Neutrophil (primary cell): ENCODE measurements at regions not wholly inside any gene's neighbourhood (a gene's known extent, or its start where the extent isn't known, plus 50 kb on each side); places are given as distances from the start of the nearest gene placed in this dataset.

Experiments used
- H3K27ac ChIP-seq: fragments of 200-600 bp; sonication (generic); 2 replicates; pipeline ENCODE4 v1.5.1; 2016; ENCODE audit warnings: mild to moderate bottlenecking, moderate library complexity
- H3K27me3 ChIP-seq: fragments of 200-600 bp; sonication (generic); 2 replicates; pipeline ENCODE4 v1.6.0; 2016; ENCODE audit warnings: mild to moderate bottlenecking
- H3K36me3 ChIP-seq: fragments of 200-600 bp; sonication (generic); 2 replicates; pipeline ENCODE4 v1.5.1; 2017
- H3K4me1 ChIP-seq, 2 experiments: fragments of 200-600 bp in 1 of 2; sonication (generic) in 1 of 2; 1 replicate in 1 of 2; 2 replicates in 1 of 2; pipeline versions ENCODE4 v1.5.1 to v1.6.1; 2013 to 2016; ENCODE audit warnings: low read depth in 1 of 2, low read length in 1 of 2, mild to moderate bottlenecking in 1 of 2, moderate library complexity in 1 of 2; ENCODE audit not compliant: control insufficient read depth in 1 of 2, insufficient read depth in 1 of 2
- H3K4me3 ChIP-seq, 2 experiments: fragments of 200-600 bp in 1 of 2; sonication (generic) in 1 of 2; 1 replicate in 1 of 2; 2 replicates in 1 of 2; pipeline ENCODE4 v1.5.1; 2013 to 2016; ENCODE audit warnings: low read depth in 1 of 2, low read length in 1 of 2, mild to moderate bottlenecking in 1 of 2, moderate library complexity in 1 of 2
- H3K9me3 ChIP-seq: fragments of 200-600 bp; sonication (generic); 2 replicates; pipeline ENCODE4 v1.5.1; 2016
- TF ChIP-seq, protein P1 (sequence below): fragments of 200-600 bp; sonication (generic); IDR thresholded peaks from 2 replicates; pipeline ENCODE4 v1.5.1; 2016; ENCODE audit warnings: antibody characterized with exemption

DNA sequence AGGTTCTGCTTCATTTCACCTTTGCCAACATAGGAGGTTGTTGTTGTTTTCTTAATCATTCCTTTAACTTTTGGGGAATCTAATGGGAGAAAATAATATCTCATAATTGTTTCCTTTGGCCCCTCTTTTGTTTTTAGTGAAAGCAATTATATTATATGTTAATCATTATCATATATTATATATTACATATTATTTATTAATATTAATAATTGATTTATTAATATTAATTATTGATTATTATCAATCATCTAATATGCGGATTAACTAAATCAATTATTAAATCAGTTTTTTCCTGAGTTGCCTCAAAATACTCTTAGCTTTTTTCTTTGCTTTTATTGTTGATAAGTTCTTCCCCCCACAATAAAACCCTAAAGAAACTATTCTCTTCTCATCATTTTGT lies 443.8 kb downstream of the GATA3 start:
- Histone ChIP-seq H3K9me3 (no peaks in the 10 kb centered on the region), H3K4me3 (no peak overlapping the region), H3K27ac (no peak overlapping the region), H3K4me1 (no peaks in the 10 kb centered on the region), H3K36me3 (no peaks in the 10 kb centered on the region), H3K27me3 (no peaks in the 10 kb centered on the region)
- TF ChIP-seq, protein P1, sequence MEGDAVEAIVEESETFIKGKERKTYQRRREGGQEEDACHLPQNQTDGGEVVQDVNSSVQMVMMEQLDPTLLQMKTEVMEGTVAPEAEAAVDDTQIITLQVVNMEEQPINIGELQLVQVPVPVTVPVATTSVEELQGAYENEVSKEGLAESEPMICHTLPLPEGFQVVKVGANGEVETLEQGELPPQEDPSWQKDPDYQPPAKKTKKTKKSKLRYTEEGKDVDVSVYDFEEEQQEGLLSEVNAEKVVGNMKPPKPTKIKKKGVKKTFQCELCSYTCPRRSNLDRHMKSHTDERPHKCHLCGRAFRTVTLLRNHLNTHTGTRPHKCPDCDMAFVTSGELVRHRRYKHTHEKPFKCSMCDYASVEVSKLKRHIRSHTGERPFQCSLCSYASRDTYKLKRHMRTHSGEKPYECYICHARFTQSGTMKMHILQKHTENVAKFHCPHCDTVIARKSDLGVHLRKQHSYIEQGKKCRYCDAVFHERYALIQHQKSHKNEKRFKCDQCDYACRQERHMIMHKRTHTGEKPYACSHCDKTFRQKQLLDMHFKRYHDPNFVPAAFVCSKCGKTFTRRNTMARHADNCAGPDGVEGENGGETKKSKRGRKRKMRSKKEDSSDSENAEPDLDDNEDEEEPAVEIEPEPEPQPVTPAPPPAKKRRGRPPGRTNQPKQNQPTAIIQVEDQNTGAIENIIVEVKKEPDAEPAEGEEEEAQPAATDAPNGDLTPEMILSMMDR: no peak

DNA sequence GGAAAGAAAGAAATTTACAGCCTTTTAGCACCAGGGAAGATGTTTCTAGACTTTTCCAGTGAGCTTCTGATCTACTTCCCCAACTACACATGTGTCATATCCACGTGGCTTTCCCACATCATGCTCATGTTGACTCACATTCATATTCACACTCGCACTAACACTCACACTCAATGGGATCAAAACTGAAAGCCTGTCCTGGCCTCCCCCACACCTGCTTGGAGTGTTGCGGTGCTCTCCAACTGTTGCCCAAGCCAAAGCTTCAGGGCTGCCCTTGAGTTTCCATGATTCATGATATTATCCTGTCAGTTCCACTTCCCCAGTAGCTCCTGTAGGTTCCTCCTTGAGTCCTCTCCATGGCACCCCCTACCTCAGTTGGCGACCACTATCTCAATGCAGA lies 444.4 kb downstream of the GATA3 start:
- Histone ChIP-seq H3K27me3 (no peaks in the 10 kb centered on the region), H3K9me3 (no peaks in the 10 kb centered on the region), H3K4me3 (no peak overlapping the region), H3K36me3 (no peaks in the 10 kb centered on the region), H3K4me1 (no peaks in the 10 kb centered on the region), H3K27ac (no peak overlapping the region)
- TF ChIP-seq, protein P1: no peak

DNA sequence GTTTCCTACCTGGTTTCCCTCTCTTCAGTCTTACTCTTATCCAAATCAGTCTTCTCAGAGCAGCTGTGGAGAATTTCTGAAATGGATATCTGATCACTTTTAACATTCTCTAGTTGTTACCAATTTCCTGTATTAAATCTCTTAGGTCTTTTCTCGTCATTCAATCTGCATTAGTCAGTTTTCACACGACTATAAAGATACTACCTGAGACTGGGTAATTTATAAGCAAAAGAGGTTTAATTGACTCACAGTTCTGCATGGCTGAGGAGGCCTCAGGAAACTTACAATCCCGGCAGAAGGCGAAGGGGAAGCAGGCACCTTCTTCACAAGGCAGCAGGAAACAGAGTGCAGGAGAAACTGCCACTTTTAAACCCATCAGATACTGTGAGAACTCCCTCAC lies 444.8 kb downstream of the GATA3 start:
- Histone ChIP-seq H3K27ac (no peak overlapping the region), H3K36me3 (no peaks in the 10 kb centered on the region), H3K4me3 (no peak overlapping the region), H3K27me3 (no peaks in the 10 kb centered on the region), H3K9me3 (no peaks in the 10 kb centered on the region), H3K4me1 (no peaks in the 10 kb centered on the region)
- TF ChIP-seq, protein P1: no peak

DNA sequence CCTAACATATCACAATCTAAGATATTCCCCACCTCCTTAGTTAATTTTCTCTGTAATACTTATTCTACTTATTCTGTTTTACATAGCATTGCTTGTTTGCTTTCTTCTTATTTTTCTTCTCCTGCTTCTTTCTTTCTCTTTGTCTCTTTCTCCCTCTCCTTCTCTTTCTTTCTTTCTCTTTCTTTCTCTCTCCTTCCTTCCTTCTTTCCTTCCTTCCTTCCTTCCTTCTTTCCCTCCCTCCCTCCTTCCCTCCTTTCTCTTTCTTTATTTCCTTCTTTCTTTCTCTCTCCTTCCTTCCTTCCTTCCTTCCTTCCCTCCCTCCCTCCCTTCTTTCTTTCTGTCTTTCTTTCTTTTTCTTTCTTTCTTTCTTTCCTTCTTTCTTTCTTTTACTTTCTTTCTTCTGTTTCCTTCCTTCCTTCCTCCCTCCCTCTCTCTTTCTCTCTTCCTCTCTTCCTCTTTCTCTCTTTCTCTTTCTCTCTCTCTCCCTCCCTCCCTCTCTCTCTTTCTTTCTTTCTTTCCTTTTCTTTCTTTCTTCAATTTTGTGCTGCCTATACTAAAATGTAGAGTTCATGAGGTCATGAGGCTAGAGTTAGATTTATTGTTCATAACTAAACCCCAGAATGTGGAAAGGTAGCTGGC lies 445.4 kb downstream of the GATA3 start:
- no peak overlapping the region for H3K27ac ChIP-seq
- no peaks in the 10 kb centered on the region for H3K9me3 ChIP-seq
- TF ChIP-seq, protein P1: no peak
- H3K27me3 ChIP-seq: no peaks in the 10 kb centered on the region
- no peaks in the 10 kb centered on the region for H3K4me1 ChIP-seq
- H3K36me3 ChIP-seq: no peaks in the 10 kb centered on the region
- H3K4me3 ChIP-seq: no peak overlapping the region

DNA sequence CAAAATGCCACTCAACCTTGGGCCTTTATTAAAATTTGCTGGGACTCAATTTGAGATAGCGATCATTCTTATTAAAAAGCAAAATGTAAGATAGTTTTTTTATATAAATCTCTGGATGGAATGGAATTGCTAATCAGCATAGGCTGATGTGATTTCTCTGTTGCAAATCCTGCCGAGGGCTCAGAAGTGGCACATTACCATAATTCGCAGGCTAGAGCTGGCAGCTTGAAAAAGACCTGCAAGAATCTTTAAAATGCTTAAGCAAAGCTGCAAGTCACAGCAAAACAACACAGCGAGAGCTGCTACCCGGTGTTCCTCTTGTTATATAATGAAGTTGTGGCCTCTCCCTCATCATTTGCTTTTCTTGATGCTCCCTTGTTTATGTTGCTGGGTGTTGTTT lies 448.1 kb downstream of the GATA3 start:
- H3K4me3 ChIP-seq: no peak overlapping the region
- TF ChIP-seq, protein P1: no peak
- no peaks in the 10 kb centered on the region for H3K27me3 ChIP-seq
- H3K27ac ChIP-seq: no peak overlapping the region
- no peaks in the 10 kb centered on the region for H3K36me3 ChIP-seq
- no peaks in the 10 kb centered on the region for H3K9me3 ChIP-seq
- no peaks in the 10 kb centered on the region for H3K4me1 ChIP-seq

DNA sequence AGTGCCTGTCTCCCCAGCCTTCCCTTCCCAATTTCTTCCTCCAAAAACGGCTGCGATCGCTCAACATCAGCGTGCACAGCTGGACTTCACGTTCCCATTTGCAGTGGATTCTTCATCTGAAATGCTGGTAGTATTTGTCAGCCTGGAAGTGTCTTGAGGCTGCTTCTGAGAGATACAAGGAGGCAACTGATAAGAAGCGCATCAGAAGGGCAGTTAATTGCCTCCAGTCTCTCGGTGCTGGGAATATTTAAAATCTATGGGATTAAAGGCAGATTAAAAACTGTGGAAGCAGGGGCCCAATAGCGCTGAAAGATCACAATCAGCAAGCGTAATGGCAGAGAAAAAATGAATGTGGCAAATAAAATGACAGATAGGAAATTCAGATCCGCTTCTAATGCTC lies 450.0 kb downstream of the GATA3 start:
- no peak overlapping the region for H3K27ac ChIP-seq
- H3K27me3 ChIP-seq: no peaks in the 10 kb centered on the region
- no peaks in the 10 kb centered on the region for H3K4me1 ChIP-seq
- TF ChIP-seq, protein P1: no peak
- no peaks in the 10 kb centered on the region for H3K9me3 ChIP-seq
- no peaks in the 10 kb centered on the region for H3K36me3 ChIP-seq
- no peak overlapping the region for H3K4me3 ChIP-seq
